Mucosa of rectum (tissue), 2 donors: ENCODE measurements at regions not wholly inside any gene's neighbourhood (a gene's known extent, or its start where the extent isn't known, plus 50 kb on each side); places are given as distances from the start of the nearest gene placed in this dataset.

Source experiments
- H3K27ac ChIP-seq, 2 donors: one replicate each; pipeline ENCODE4 v1.7.0; 2013; ENCODE audit warnings: inconsistent platforms in 2 of 2, low read depth in 2 of 2, low read length in 2 of 2
- H3K27me3 ChIP-seq, 2 donors: one replicate each; pipeline ENCODE4 v1.7.0; 2013; ENCODE audit warnings: low read length in 2 of 2; ENCODE audit not compliant: control insufficient read depth in 2 of 2, insufficient read depth in 2 of 2
- H3K36me3 ChIP-seq, 2 donors: one replicate each; pipeline ENCODE4 v1.7.0; 2013; ENCODE audit warnings: low read length in 2 of 2; ENCODE audit not compliant: control insufficient read depth in 2 of 2, insufficient read depth in 2 of 2
- H3K4me1 ChIP-seq, 2 donors: one replicate each; pipeline ENCODE4 v1.7.0; 2013; ENCODE audit warnings: low read length in 2 of 2, mild to moderate bottlenecking in 1 of 2; ENCODE audit not compliant: control insufficient read depth in 2 of 2, insufficient read depth in 2 of 2
- H3K4me3 ChIP-seq, 2 donors: one replicate each; pipeline ENCODE4 v1.7.0; 2013; ENCODE audit warnings: low read length in 2 of 2
- H3K9ac ChIP-seq, 2 donors: one replicate each; pipeline ENCODE4 v1.7.0; 2013; ENCODE audit warnings: low read length in 2 of 2, low read depth in 1 of 2, mild to moderate bottlenecking in 1 of 2
- H3K9me3 ChIP-seq, 2 donors: one replicate each; pipeline ENCODE4 v1.7.0; 2013; ENCODE audit warnings: low read length in 2 of 2; ENCODE audit not compliant: control insufficient read depth in 2 of 2
- donor health status: healthy.
- donor health status: Normal muscosa, but diverticular disease.

DNA sequence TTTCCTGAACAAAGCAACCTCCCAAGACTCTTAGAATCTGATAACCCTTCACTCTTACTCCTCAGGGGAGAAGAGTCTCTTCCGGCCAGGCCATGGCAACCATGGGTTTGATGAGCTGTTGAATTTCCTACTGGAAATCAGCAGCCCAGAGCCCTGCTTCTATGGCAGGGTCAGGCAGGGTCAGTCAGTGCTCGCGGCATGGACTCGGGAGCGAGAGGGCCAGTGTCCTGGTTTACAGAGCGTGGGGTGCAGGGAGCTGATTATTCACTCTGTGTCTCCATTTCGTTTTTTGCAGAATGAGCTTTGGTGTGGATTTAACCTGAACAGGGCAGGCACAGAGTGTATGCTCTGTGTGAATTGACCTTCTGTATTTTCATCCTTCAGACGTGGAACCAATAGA is 340.6 kb upstream of the SFSWAP start:
- Histone ChIP-seq H3K36me3 (no peaks in the 10 kb centered on the region), H3K4me3 (no peak overlapping the region), H3K27ac (no peak overlapping the region), H3K9me3 (no peaks in the 10 kb centered on the region), H3K9ac (no peak overlapping the region), H3K4me1 (no peaks in the 10 kb centered on the region), H3K27me3 (no peaks in the 10 kb centered on the region)

DNA sequence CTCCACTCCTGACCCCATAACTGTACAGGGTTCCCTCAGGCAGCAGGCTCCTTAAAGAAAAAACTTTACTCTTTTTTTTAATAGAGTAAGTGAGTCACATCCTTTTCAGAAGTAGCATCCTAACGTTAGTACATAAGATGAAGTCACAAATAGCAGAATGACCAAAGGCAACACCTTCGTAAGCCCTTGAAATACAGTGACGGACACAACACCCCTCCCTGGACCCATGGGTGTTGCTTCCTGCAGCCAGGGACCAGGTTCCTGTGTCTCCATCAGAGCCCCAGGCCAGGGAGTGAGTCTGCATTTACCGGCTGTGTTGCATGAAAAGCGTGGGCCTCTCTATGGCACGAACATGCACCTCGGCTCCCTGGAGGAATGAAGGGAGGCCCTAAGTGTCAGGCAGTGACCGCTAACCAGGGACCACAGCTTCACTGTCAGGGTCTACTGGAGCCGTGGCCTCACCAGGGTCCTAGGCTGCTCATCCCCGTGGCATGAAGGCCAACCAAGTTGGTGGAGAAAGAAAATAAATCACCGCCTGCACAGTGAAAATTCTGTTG is 340.0 kb upstream of the SFSWAP start:
- H3K9me3 ChIP-seq, result no peaks in the 10 kb centered on the region
- no peak overlapping the region for H3K27ac ChIP-seq
- no peaks in the 10 kb centered on the region for H3K4me1 ChIP-seq
- no peak overlapping the region for H3K9ac ChIP-seq
- H3K27me3 ChIP-seq, result no peaks in the 10 kb centered on the region
- no peaks in the 10 kb centered on the region for H3K36me3 ChIP-seq
- H3K4me3 ChIP-seq, result no peak overlapping the region

DNA sequence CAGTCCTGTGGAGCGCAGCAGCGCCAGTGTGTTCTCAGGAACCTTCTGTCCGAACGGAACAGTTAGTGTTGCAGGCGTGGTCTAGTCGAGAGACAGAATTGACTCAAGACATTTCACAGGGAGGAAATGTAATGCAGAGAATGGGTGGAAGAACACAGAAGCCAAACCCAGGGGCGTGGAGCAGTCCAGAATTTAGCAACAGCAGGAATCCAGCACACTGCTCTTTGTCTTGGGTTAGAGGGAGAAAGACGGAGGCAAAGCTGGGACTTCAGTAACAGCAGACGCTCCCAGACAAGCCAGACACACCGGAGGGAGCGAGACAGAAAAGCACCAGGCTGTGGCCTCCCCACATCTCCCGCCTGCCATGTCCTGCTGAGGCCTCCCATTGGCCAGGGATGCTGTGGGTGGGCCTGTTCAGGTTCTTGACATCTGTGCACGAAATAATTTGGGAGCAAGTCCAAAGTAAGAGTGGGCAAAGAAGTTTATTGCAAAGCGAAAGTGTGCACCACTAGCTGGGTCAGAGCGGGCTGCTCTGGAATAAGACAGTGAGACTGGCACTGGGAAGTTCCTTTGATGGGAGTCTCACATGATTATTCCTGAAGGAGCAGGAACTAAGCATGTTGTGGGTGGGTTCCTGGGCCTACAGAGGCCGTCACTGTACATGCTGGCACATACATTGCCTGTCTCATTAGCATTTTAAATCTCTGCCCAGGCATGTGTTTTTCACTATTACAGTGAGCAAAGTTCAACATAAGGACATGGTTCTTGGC is 339.3 kb upstream of the SFSWAP start:
- H3K27me3 ChIP-seq, result no peaks in the 10 kb centered on the region
- no peaks in the 10 kb centered on the region for H3K9me3 ChIP-seq
- H3K4me3 ChIP-seq, result no peak overlapping the region
- H3K9ac ChIP-seq, result no peak overlapping the region
- H3K4me1 ChIP-seq, result no peaks in the 10 kb centered on the region
- H3K36me3 ChIP-seq, result no peaks in the 10 kb centered on the region
- no peak overlapping the region for H3K27ac ChIP-seq

DNA sequence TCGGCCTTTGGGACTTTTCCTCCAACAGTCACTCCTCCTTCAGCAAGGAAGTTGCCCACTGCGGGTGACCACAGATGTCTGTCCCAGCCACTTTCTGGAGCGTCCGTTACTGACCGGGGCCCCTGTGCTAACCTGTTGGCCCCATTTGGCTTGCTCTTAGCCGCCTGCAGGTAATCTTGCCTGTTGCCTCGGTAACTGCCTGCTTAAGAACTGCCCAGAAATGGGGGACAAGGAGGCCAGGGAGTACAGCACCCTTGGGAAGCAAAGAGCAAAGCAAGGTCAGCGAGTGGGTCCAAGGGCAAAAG is 338.8 kb upstream of the SFSWAP start:
- H3K4me1 ChIP-seq, result no peaks in the 10 kb centered on the region
- no peaks in the 10 kb centered on the region for H3K9me3 ChIP-seq
- no peaks in the 10 kb centered on the region for H3K27me3 ChIP-seq
- H3K36me3 ChIP-seq, result no peaks in the 10 kb centered on the region
- no peak overlapping the region for H3K9ac ChIP-seq
- H3K4me3 ChIP-seq, result no peak overlapping the region
- H3K27ac ChIP-seq, result no peak overlapping the region

DNA sequence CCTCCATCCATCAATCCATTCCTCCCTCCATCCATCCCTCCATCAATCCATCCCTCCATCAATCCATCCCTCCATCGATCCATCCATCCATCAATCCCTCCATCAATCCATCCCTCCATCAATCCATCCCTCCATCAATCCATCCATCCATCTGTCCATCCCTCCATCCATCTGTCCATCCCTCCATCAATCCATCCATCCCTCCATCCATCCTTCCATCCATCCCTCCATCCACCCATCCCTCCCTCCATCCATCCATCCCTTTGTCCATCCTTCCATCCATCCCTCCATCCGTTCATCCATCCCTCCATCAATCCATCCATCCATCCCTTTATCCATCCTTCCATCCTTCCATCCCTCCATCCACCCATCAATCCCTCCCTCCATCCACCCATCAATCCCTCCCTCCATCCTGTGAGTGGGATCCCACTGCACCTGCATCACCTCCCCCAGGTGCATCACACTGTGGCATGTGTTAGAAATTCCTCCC is 338.1 kb upstream of the SFSWAP start:
- no peak overlapping the region for H3K4me3 ChIP-seq
- H3K9ac ChIP-seq, result no peak overlapping the region
- H3K27me3 ChIP-seq, result no peaks in the 10 kb centered on the region
- no peaks in the 10 kb centered on the region for H3K36me3 ChIP-seq
- no peak overlapping the region for H3K27ac ChIP-seq
- H3K4me1 ChIP-seq, result no peaks in the 10 kb centered on the region
- no peaks in the 10 kb centered on the region for H3K9me3 ChIP-seq

DNA sequence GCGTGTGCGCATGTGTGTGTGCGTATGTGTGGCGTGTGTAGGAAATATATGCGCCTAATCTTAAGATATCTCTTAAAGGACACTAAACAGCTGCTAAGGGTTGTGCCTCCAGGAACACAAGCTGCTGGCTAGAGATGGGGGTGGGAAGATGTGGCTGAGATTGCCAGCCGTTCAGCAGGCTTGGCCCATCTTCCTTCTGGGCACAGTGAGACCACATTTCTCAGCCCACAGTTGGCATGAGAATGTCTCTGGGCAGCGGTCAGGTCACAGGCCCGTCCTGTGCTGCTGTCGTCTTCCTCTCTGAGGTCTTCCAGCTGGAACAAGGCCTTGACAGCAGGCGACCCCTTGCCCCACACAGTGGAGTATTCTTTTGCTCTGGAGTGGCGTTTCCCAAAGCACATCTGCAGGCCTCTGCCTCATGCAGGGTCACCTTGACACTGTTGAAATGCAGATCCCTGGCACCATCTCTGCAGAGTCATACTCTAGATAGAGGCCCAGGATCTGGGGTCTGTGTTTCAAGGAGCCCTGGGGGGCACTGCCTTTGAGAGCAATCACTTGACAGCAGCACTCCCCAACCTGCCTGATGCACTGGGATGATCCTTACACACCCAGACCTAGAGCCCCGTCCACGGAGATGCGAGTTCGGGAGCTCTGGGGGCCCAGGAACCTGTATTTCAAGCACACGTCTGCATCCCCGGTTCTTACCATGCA is 335.5 kb upstream of the SFSWAP start:
- Histone ChIP-seq H3K27ac (no peak overlapping the region), H3K9me3 (no peaks in the 10 kb centered on the region), H3K4me3 (no peak overlapping the region), H3K36me3 (no peaks in the 10 kb centered on the region), H3K9ac (no peak overlapping the region), H3K4me1 (no peaks in the 10 kb centered on the region), H3K27me3 (no peaks in the 10 kb centered on the region)

DNA sequence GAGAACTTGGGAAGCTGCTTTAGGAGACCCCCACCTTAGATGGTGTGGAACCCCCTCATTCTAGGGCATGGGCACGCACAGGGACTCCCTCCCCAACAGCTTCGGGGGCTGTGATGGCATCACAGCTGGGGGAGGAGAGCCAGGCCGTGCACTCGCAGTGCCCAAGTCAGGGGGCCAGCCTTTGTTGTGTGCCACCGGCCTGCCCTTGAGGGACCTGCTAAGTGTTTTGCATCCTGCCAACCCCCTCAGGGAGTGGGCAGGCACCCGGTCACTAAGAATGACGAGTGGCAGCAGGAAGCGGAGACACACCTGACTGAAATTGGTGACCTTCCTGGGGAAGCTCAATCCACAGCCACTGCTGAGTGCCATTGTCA is 334.9 kb upstream of the SFSWAP start:
- Histone ChIP-seq H3K27ac (no peak overlapping the region), H3K9ac (no peak overlapping the region), H3K9me3 (no peaks in the 10 kb centered on the region), H3K36me3 (no peaks in the 10 kb centered on the region), H3K4me3 (no peak overlapping the region), H3K27me3 (no peaks in the 10 kb centered on the region), H3K4me1 (no peaks in the 10 kb centered on the region)

DNA sequence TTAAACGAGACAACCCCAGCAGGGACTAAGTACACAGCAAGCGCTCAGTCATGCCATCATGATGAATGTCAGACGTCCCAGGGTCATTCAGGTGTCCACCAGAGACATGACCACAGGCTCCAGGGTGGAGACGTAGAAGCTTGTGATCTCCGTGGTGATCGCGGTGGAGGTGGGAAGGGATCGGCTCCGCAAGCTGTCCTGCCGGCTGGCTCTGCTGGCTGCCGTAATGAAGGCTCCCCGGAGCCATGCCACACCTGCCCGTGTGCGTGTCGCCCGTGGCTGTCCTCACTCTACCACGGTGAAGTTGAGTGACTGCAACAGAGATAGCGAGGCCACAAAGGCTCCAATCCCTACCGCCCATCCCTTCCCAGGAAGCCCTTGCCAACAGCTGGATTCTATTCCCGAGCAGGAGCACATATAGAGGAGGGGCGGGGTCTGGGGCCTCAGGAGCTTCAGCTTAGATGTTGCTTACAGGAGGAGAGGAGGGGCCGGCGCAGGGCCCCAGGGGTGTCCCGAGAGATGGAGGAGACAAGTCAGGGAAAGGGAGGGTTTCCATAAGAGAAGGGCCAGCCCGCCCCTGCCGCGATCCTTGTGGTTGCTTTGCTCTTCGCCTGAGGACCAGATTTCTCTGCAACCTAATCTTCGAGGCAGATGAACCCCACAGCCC is 332.6 kb upstream of the SFSWAP start:
- Histone ChIP-seq H3K27me3 (no peaks in the 10 kb centered on the region), H3K36me3 (no peaks in the 10 kb centered on the region), H3K9ac (no peak overlapping the region), H3K9me3 (no peaks in the 10 kb centered on the region), H3K4me1 (no peaks in the 10 kb centered on the region), H3K27ac (no peak overlapping the region), H3K4me3 (no peak overlapping the region)

DNA sequence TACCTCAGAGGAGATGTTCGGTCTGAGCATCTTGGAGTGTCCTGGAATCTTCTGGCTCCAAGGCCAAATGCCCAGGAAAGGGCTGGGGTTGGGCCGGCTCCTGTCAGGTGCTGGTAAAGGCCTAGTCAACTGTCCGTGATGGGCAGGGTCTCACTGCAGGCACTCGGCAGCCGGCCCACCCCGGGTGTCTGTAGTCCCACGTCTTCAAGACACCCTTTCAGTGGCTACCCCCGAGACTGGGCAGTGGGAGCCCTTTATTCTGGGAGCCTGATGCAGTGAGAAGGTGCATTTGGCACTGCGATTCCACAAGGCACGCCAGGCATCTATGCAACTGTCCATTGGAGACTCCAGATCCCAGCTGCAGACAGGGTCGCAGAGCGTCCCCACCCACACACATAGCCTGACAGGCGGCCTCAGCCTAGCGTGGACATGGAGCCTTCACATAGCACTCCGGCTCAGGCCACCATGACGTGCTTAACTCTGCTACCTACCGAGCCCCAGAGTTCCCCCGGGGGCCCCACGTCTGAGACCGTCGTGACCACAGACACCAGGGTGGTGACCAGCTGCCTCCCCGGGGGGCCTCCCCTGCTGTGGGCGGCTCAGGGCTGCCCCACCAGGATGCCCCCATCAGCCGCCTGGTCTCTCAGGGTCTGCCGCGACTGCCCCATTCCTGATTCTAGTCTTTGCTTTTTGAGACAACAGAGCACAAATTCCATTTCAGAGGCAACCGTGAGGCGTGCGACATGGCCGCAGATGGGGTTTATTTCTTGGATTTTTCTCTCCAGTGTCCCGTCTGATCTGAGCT is 331.8 kb upstream of the SFSWAP start:
- Histone ChIP-seq H3K27ac (no peak overlapping the region), H3K9me3 (no peaks in the 10 kb centered on the region), H3K36me3 (no peaks in the 10 kb centered on the region), H3K4me3 (no peak overlapping the region), H3K9ac (no peak overlapping the region), H3K27me3 (no peaks in the 10 kb centered on the region), H3K4me1 (no peaks in the 10 kb centered on the region)
